ENCODE measurements at regions not wholly inside any gene's neighbourhood (a gene's known extent, or its start where the extent isn't known, plus 50 kb on each side); places are given as distances from the start of the nearest gene placed in this dataset.
"Not testable (repeated sequence)": the region's sequence is repeated elsewhere in the genome, so short reads cannot be mapped to it uniquely, and the experiment has no call there.

GRCh38 chr7:106762845-106763244 is 101.9 kb upstream of the CCDC71L start:
- H3K27ac ChIP-seq (ENCODE audit: extremely low read depth, low read depth, low read length); H3K36me3 ChIP-seq (ENCODE audit: control insufficient read depth in 2 of 2, insufficient read depth in 1 of 2, low read length in 2 of 2); H3K9me3 ChIP-seq (ENCODE audit: control insufficient read depth, insufficient read depth, low read depth, low read length); H3K4me3 ChIP-seq (ENCODE audit: low read depth, low read length); CTCF ChIA-PET; POLR2A ChIA-PET; H3K4me1 ChIP-seq (ENCODE audit: control insufficient read depth, insufficient read depth, low read length): not testable (repeated sequence)
- peak; percentile 33; the same call in 1 of the 2 replicates for TF ChIP-seq ZNF146 (tag by site-specific recombination; IDR thresholded peaks at IDR 0.05)

- TF ChIP-seq ZNF23 (tag by site-specific recombination; IDR thresholded peaks at IDR 0.05; ENCODE audit: borderline replicate concordance) (no peak), BCL6B (tag by site-specific recombination; IDR thresholded peaks at IDR 0.05) (no peak), OVOL3 (tag by site-specific recombination; IDR thresholded peaks at IDR 0.05) (no peak), INSM2 (tag by site-specific recombination; IDR thresholded peaks at IDR 0.05) (no peak), EGR2 (tag by site-specific recombination; IDR thresholded peaks at IDR 0.05; ENCODE audit: low read depth) (no peak), REST (tag by site-specific recombination; IDR thresholded peaks at IDR 0.05) (no peak), ZNF155 (tag by site-specific recombination; IDR thresholded peaks at IDR 0.05) (no peak), ZNF518A (tag by site-specific recombination; conservative IDR thresholded peaks at IDR 0.05; ENCODE audit: low read depth) (no peak), ZNF18 (tag by site-specific recombination; IDR thresholded peaks at IDR 0.05) (no peak), ZNF792 (tag by site-specific recombination; IDR thresholded peaks at IDR 0.05) (no peak), GLI4 (tag by site-specific recombination; IDR thresholded peaks at IDR 0.05) (no peak)
- H3K4me3 ChIP-seq (ENCODE audit: low read depth, low read length) = no peak overlapping the region
- H3K4me1 ChIP-seq (ENCODE audit: control insufficient read depth, insufficient read depth, low read length) = no peaks in the 10 kb centered on the region
- ChIA-PET CTCF (no interaction called here), POLR2A (no interaction called here)
- no peaks in the 10 kb centered on the region for H3K9me3 ChIP-seq (ENCODE audit: control insufficient read depth, insufficient read depth, low read depth, low read length)
- H3K36me3 ChIP-seq (ENCODE audit: control insufficient read depth in 2 of 2, insufficient read depth in 1 of 2, low read length in 2 of 2) = no peaks in the 10 kb centered on the region
- no peak overlapping the region for H3K27ac ChIP-seq (ENCODE audit: extremely low read depth, low read depth, low read length)
These were observed 101.4 kb upstream of the PIK3CG start for GRCh38 chr7:106763717-106764116.
